Memory B cell (primary cell): ENCODE measurements at regions not wholly inside any gene's neighbourhood (a gene's known extent, or its start where the extent isn't known, plus 50 kb on each side); places are given as distances from the start of the nearest gene placed in this dataset.

ENCODE experiments used
- ATAC-seq: fragments of 150-1000 bp; cut with Tn5 transposase; 2 replicates; pipeline ENCODE4 v1.10.0; 2021; ENCODE audit warnings: low read depth, mild to moderate bottlenecking, moderate library complexity
- DNase-seq, 2 donors: peaks; one replicate each; pipeline ENCODE4 v3.0.0; 2022; ENCODE audit warnings: low spot score in 2 of 2
- H3K27ac Mint-ChIP-seq: one replicate; pipeline ENCODE4 v1.8.0; 2022; ENCODE audit warnings: mild to moderate bottlenecking, moderate library complexity, mixed read lengths
- H3K27me3 Mint-ChIP-seq: one replicate; pipeline ENCODE4 v1.8.0; 2022; ENCODE audit warnings: mixed read lengths
- H3K36me3 Mint-ChIP-seq: one replicate; pipeline ENCODE4 v1.8.0; 2022; ENCODE audit warnings: mild to moderate bottlenecking, mixed read lengths
- H3K4me1 Mint-ChIP-seq: one replicate; pipeline ENCODE4 v1.8.0; 2022; ENCODE audit warnings: mixed read lengths
- H3K4me3 Mint-ChIP-seq: one replicate; pipeline ENCODE4 v1.8.0; 2022; ENCODE audit warnings: mild to moderate bottlenecking, moderate library complexity, mixed read lengths
- H3K9me3 Mint-ChIP-seq: one replicate; pipeline ENCODE4 v1.8.0; 2022; ENCODE audit warnings: mixed read lengths

DNA sequence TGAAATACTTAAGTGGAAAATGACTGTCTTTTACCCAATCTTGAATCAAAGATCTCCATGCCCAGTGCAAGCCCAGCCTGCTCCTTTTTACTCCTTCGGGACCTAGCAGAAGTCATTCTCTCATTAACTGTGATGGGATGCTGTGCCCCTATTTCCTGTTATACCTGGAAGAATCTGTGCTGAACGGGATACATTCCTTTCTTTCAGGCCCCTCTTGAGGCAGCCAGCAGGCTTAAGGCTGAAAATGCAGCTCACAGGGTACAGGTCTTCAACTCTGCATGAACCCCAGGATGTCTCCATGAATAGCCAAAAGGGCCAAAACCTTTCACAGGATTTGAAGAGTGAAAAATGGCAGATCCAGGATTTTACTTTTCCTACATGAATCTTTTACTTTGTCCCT, 784.8 kb upstream of the KLHL29 start:
- no peaks in the 10 kb centered on the region for H3K27me3 Mint-ChIP-seq
- H3K9me3 Mint-ChIP-seq = peaks cover 3% of the 10 kb centered on the region
- ATAC-seq (no peak), DNase-seq (no peak)
- H3K4me1 Mint-ChIP-seq = no peaks in the 10 kb centered on the region
- H3K27ac Mint-ChIP-seq = no peak overlapping the region
- H3K4me3 Mint-ChIP-seq = no peak overlapping the region
- H3K36me3 Mint-ChIP-seq = no peaks in the 10 kb centered on the region

DNA sequence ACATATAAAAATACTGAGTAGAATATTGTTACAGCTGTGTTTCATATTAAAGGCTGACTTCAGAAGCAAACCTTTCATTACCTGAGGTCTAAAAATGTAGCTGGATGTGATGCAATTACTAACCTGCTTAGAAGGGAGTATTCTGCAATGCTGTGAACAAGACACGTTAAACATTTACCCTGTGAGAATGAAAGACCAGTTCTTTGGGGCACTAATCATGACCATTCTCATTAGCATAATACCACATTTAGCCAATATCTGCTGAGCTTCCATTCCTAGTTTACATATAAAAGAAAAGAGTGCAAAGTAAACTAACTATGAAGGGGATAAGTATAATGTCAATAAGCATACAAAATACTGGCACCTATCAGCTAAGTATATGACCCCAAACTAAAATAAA, 784.0 kb upstream of the KLHL29 start:
- Mint-ChIP-seq H3K4me1 (no peaks in the 10 kb centered on the region), H3K27ac (no peak overlapping the region)

DNA sequence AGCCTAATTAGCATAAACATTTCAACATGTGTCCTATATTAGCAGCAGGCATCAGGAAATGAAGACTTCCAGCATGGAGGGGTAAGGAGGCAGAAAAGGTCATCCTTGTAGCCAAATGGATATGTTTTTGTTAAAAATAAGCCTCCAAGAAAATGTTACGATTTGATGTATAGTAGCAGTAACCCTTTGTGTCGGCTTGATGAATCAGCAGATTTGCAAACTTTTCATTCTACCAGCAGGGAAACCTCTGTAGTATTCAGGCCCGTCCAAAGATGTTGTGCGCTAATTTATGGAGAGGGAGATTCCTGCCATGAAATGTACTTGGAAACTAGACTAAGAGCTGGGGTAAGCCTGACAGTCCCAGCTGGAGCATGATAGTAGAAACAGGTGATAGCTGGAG, 780.8 kb upstream of the KLHL29 start:
- H3K9me3 Mint-ChIP-seq = no peaks in the 10 kb centered on the region
- no peak for ATAC-seq
- no peaks in the 10 kb centered on the region for H3K36me3 Mint-ChIP-seq
- no peaks in the 10 kb centered on the region for H3K4me1 Mint-ChIP-seq
- H3K27ac Mint-ChIP-seq = no peak overlapping the region
- no peak for DNase-seq
- H3K4me3 Mint-ChIP-seq = no peak overlapping the region
- H3K27me3 Mint-ChIP-seq = no peaks in the 10 kb centered on the region

More for the DNA sequence above, 784.0 kb upstream of the KLHL29 start:
- Mint-ChIP-seq H3K27me3 (no peaks in the 10 kb centered on the region), H3K9me3 (peaks cover 3% of the 10 kb centered on the region), H3K4me3 (no peak overlapping the region), H3K36me3 (no peaks in the 10 kb centered on the region)
- DNase-seq = no peak
- no peak for ATAC-seq

DNA sequence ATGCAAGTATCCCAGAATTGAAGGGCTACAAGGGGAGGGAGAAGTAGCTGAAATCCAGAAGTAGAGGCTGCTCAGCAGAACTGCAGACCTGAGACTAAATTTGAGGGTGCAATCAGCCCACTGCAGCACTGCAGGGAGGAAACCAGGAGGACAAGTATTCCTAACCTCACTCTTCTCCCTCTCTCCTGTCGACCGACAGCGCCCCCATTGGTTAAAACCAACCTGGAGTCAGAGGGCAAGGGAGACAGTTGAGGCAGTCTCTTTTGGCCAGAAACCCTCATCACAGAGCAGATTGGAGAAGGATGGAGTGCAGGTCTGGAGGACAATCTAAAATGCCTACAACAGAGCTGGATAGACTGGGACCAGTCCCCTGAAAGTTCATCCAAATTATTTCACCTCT, 768.9 kb upstream of the KLHL29 start:
- H3K4me3 Mint-ChIP-seq = no peak overlapping the region
- H3K27ac Mint-ChIP-seq = no peak overlapping the region
- DNase-seq (no peak), ATAC-seq (no peak)
- H3K9me3 Mint-ChIP-seq = peaks cover 7% of the 10 kb centered on the region
- no peaks in the 10 kb centered on the region for H3K27me3 Mint-ChIP-seq
- no peaks in the 10 kb centered on the region for H3K36me3 Mint-ChIP-seq
- H3K4me1 Mint-ChIP-seq = no peaks in the 10 kb centered on the region

DNA sequence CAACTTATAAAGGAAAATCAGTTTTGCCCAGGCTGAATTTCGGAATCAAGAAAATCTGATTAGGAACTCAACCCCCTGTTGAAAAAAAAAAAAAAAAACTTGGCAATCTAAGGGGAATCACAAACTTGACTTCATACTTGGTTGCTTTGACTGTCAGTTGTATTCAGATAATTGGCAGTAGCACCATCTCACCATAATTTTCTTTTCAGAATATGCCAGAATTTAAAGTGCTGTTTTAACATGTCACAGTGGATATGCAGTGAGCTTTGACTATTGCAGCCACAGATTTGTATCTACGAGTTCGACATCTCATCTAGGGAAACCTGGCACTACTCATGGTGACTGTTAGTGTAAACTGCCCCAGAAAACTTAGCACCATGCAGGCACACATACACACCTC, 761.4 kb upstream of the KLHL29 start:
- H3K36me3 Mint-ChIP-seq = no peaks in the 10 kb centered on the region
- DNase-seq = no peak
- H3K9me3 Mint-ChIP-seq = peaks cover 2% of the 10 kb centered on the region
- ATAC-seq = no peak
- no peak overlapping the region for H3K27ac Mint-ChIP-seq
- no peak overlapping the region for H3K4me3 Mint-ChIP-seq
- H3K27me3 Mint-ChIP-seq = peaks cover 4% of the 10 kb centered on the region
- H3K4me1 Mint-ChIP-seq = no peaks in the 10 kb centered on the region

DNA sequence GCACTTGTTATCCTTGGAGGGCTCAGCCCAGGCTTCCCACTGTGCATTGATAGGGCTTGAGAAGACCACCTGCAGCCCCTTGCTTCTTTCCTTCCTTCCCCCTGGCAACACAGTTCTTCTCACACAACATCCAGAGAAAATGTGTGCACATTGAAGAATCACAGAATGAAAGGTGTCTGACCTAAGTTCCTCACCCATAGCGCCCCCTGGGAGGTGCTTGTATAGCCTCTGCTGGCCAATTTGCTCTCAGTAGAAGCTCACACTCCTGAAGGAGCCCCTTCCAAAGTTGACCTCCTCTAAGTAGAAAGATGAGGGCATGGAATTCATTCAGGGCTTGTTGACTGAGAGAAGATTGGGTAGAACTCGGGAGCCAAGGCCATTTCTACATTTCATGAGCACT, 758.4 kb upstream of the KLHL29 start:
- no peaks in the 10 kb centered on the region for H3K36me3 Mint-ChIP-seq
- no peak overlapping the region for H3K27ac Mint-ChIP-seq
- peaks cover 2% of the 10 kb centered on the region for H3K9me3 Mint-ChIP-seq
- peaks cover 4% of the 10 kb centered on the region for H3K27me3 Mint-ChIP-seq
- DNase-seq (no peak), ATAC-seq (no peak)
- H3K4me1 Mint-ChIP-seq = no peaks in the 10 kb centered on the region
- no peak overlapping the region for H3K4me3 Mint-ChIP-seq

DNA sequence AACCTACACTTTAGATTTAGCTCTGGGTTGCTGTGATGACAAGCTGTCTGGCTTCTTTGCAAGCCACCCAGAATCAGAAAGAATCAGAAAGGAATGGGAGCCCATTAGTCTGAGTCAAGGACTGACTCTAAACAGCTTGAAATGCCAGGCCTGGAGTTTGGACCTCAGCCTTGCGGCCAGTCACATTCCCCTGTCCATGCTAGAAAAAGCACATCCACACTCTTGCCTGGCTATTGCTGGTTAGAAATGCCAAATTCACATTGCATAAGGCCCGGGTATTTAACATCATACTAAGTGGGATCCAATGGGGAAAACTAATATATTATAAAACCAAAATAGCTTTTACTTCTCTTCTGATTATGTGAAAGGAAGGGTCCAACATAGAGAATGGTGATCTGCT, 756.8 kb upstream of the KLHL29 start:
- peaks cover 4% of the 10 kb centered on the region for H3K27me3 Mint-ChIP-seq
- no peak overlapping the region for H3K27ac Mint-ChIP-seq
- ATAC-seq = no peak
- no peak overlapping the region for H3K4me3 Mint-ChIP-seq
- no peaks in the 10 kb centered on the region for H3K36me3 Mint-ChIP-seq
- peaks cover 2% of the 10 kb centered on the region for H3K9me3 Mint-ChIP-seq
- no peaks in the 10 kb centered on the region for H3K4me1 Mint-ChIP-seq
- DNase-seq = no peak

DNA sequence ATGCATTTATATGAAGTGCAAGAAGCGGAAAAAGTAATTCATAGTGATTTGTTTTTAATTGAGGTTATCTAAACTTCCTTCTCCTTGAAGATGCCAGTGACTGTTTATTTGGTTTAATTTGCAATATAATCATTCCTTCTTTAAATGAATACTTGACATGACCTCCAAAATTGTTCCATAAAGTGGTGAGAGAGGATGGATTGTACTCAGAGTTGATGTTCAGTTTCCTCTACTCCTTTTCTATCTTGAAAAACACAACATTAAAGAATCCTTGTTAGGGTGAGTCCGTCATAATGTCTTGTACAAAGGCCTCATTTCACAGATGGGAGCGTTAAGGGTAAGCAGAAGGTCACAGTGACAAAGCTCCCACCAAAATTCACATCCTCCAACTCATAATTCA, 756.1 kb upstream of the KLHL29 start:
- no peaks in the 10 kb centered on the region for H3K4me1 Mint-ChIP-seq
- H3K9me3 Mint-ChIP-seq = peaks cover 2% of the 10 kb centered on the region
- H3K4me3 Mint-ChIP-seq = no peak overlapping the region
- H3K27ac Mint-ChIP-seq = no peak overlapping the region
- no peak for ATAC-seq
- H3K36me3 Mint-ChIP-seq = no peaks in the 10 kb centered on the region
- no peak for DNase-seq
- peaks cover 4% of the 10 kb centered on the region for H3K27me3 Mint-ChIP-seq

DNA sequence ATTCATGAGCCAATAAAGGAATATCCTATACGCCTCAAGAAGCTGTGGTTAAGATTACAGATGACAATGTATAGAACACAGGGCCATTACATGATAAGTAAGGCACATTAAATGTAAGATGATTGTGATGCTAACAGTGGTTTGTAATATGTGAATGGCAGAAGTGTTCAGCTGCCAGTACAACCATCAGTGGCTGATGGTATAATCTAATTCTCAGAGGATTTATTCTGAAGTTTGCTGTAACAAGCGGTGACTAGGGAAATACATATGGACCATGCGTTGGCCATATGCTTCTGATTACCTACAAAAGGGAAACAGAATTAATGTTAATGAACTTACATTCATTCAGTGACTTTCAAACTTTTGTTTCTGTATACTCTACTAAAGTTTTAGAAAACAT, 750.8 kb upstream of the KLHL29 start:
- no peaks in the 10 kb centered on the region for H3K9me3 Mint-ChIP-seq
- ATAC-seq (no peak), DNase-seq (no peak)
- no peaks in the 10 kb centered on the region for H3K4me1 Mint-ChIP-seq
- no peak overlapping the region for H3K27ac Mint-ChIP-seq
- H3K36me3 Mint-ChIP-seq = no peaks in the 10 kb centered on the region
- H3K27me3 Mint-ChIP-seq = no peaks in the 10 kb centered on the region
- H3K4me3 Mint-ChIP-seq = no peak overlapping the region

DNA sequence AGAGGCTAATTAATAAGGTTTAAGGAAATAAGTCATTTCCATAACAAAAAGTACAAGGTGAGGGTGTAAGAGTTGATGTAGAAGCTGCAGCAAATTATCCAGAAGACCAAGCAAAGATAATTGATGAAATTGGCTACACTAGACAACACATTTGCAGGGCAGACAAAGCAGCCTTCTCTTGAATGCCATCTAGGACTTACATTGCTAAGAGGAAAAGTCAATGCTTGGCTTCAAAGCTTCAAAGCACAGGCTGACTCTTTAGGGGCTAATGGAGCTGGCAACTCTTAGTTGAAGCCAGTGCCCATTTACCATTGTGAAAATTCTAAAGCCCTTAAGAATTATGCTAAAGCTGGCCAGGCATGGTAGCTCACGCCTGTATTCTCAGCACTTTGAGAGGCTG, 728.6 kb upstream of the KLHL29 start:
- Mint-ChIP-seq H3K36me3 (no peaks in the 10 kb centered on the region), H3K27ac (no peak overlapping the region), H3K27me3 (no peaks in the 10 kb centered on the region), H3K4me3 (no peak overlapping the region), H3K9me3 (peaks cover 2% of the 10 kb centered on the region), H3K4me1 (no peaks in the 10 kb centered on the region)
- DNase-seq = no peak
- no peak for ATAC-seq

DNA sequence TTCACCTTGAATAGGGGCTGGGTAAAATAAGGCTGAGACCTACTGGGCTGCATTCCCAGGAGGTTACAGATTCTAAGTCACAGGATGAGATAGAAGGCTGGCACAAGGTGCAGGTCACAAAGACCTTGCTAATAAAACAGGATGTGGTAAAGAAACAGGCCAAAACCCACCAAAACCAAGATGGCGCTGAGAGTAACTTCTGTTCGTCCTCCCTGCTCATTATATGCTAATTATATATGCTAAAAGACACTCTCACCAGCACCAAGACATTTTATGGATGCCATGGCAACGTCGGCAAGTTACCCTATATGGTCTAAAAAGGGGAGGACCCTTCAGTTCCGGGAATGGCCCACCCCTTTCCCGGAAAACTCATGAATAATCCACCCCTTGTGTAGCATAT, 711.5 kb upstream of the KLHL29 start:
- H3K9me3 Mint-ChIP-seq = no peaks in the 10 kb centered on the region
- no peak overlapping the region for H3K27ac Mint-ChIP-seq
- no peak for DNase-seq

DNA sequence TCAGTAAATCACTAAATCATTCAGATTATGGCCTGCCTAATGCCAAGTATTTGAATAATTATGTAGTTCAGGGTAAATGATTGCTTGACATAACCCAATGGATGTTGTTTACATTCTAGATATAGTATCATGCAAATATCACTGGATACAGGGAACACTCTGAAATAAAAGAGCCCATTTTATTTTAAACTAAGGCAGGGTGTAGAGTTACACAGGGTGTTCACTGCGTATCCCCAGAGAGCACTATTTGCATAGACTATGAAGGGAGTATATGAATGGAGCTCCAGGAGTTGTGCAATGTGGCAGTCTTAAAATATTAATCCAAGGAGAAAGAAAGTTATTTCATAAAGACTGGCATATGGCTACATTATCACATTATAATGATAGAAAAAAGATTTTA, 701.1 kb upstream of the KLHL29 start:
- Mint-ChIP-seq H3K9me3 (peaks cover 2% of the 10 kb centered on the region), H3K27me3 (no peaks in the 10 kb centered on the region), H3K4me1 (no peaks in the 10 kb centered on the region), H3K27ac (no peak overlapping the region), H3K4me3 (no peak overlapping the region), H3K36me3 (no peaks in the 10 kb centered on the region)
- DNase-seq (no peak), ATAC-seq (no peak)

More for the DNA sequence above, 711.5 kb upstream of the KLHL29 start:
- H3K4me3 Mint-ChIP-seq = no peak overlapping the region
- H3K27me3 Mint-ChIP-seq = no peaks in the 10 kb centered on the region
- H3K36me3 Mint-ChIP-seq = no peaks in the 10 kb centered on the region
- no peaks in the 10 kb centered on the region for H3K4me1 Mint-ChIP-seq
- no peak for ATAC-seq

DNA sequence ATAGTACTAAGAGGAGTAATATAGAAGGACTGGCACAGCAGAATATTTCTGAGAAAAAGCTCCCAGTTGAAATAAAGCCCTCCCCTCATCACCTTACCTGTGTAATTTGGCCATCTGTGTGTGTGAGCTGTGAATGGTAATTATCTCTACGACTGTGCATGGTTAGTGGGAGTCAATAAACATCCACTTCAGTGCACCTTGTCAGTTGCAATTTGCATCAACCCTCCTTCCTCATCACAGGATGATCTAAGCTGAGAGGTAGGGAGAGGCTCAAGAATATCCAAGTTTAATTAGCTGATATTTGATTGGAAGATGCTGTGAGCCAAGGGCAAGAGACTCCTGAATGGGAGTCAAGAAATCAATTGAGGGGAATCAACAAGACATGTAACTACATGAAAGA, 694.9 kb upstream of the KLHL29 start:
- no peaks in the 10 kb centered on the region for H3K4me1 Mint-ChIP-seq
- no peak overlapping the region for H3K4me3 Mint-ChIP-seq
- H3K27ac Mint-ChIP-seq = no peak overlapping the region
- ATAC-seq = no peak
- peaks cover 4% of the 10 kb centered on the region for H3K9me3 Mint-ChIP-seq
- DNase-seq = no peak
- H3K36me3 Mint-ChIP-seq = no peaks in the 10 kb centered on the region
- no peaks in the 10 kb centered on the region for H3K27me3 Mint-ChIP-seq

DNA sequence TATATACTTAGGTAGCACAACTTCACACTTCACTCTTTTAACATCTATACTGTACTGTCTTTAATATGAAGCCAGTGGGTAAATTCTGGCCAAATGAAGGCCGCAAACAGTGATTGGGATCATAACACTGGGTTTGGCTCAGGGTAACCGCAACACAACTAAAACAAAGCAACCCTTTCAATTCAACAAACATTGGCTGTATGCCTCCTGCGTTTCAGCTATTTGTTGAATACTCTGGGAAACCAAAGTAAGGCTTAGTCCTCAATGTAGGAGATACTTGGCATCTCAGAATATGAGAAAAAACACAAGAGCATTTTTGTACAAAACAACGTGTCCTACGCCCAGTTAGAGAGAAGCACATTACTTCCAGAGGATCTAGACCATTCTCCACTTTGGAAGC, 693.3 kb upstream of the KLHL29 start:
- no peak overlapping the region for H3K4me3 Mint-ChIP-seq
- ATAC-seq (no peak), DNase-seq (no peak)
- no peaks in the 10 kb centered on the region for H3K4me1 Mint-ChIP-seq
- H3K36me3 Mint-ChIP-seq = no peaks in the 10 kb centered on the region
- H3K9me3 Mint-ChIP-seq = peaks cover 4% of the 10 kb centered on the region
- H3K27me3 Mint-ChIP-seq = no peaks in the 10 kb centered on the region
- H3K27ac Mint-ChIP-seq = no peak overlapping the region

DNA sequence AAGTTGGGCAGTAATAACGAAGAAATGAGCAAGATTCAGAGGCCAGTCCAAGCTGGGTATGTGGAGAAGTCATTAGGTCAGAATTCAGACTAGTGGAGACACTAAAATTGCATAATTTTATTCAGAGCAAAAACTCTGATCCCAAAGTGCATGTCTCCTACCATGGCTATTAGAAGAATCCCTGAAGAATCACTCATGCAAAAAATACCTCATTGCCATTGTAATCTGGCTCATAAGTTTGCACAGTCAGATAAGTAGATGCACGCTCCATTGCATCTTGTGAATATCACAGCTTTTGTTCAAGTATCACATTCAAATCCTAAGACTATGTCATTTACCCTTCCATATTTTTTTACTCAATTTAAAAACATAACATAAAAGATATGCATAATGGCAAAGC, 692.2 kb upstream of the KLHL29 start:
- Mint-ChIP-seq H3K36me3 (no peaks in the 10 kb centered on the region), H3K9me3 (peaks cover 2% of the 10 kb centered on the region), H3K27ac (no peak overlapping the region), H3K4me3 (no peak overlapping the region), H3K27me3 (no peaks in the 10 kb centered on the region), H3K4me1 (no peaks in the 10 kb centered on the region)
- DNase-seq (no peak), ATAC-seq (no peak)

DNA sequence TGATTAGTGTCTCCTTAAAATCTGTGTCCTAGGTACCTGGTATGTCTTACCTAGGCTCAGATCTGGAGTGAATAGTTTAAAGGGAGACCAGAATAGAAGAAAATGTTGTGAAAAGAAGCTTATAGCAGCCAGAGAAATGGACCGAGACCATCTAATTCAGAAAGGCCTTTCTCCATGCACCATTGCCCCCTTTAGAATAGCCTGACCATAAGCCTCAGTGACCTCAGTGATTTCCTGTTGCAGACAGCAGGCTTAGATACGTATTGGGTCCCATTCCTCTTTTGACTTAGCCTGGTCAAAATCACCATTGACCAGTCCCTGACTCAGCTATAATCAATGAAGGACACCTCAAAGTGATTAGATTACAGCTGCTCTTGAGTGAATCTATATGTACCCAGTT, 690.7 kb upstream of the KLHL29 start:
- Mint-ChIP-seq H3K4me3 (no peak overlapping the region), H3K27me3 (no peaks in the 10 kb centered on the region), H3K27ac (no peak overlapping the region), H3K36me3 (no peaks in the 10 kb centered on the region), H3K9me3 (peaks cover 2% of the 10 kb centered on the region), H3K4me1 (no peaks in the 10 kb centered on the region)
- DNase-seq (no peak), ATAC-seq (no peak)
